Suprapubic skin (tissue), 4 donors: ENCODE measurements at regions not wholly inside any gene's neighbourhood (a gene's known extent, or its start where the extent isn't known, plus 50 kb on each side); places are given as distances from the start of the nearest gene placed in this dataset.

ENCODE experiments used
- DNase-seq, 2 donors: peaks; one replicate each; pipeline ENCODE4 v3.0.0-alpha.2; 2019; ENCODE audit warnings: low spot score in 2 of 2
- H3K27ac ChIP-seq: fragments of 200-600 bp; sonication (generic); one replicate; pipeline ENCODE4 v1.5.1; 2019
- H3K27me3 ChIP-seq: fragments of 200-600 bp; sonication (generic); one replicate; pipeline ENCODE4 v1.5.1; 2019
- H3K36me3 ChIP-seq: fragments of 200-600 bp; sonication (generic); one replicate; pipeline ENCODE4 v1.5.1; 2019
- H3K4me1 ChIP-seq: fragments of 200-600 bp; sonication (generic); one replicate; pipeline ENCODE4 v1.5.1; 2019
- H3K4me3 ChIP-seq: fragments of 200-600 bp; sonication (generic); one replicate; pipeline ENCODE4 v1.5.1; 2019; ENCODE audit warnings: mild to moderate bottlenecking
- H3K9me3 ChIP-seq: fragments of 200-600 bp; sonication (generic); one replicate; pipeline ENCODE4 v1.5.1; 2019
- CTCF ChIP-seq, 2 donors: fragments of 200-600 bp in 1 of 2; fragments of 450-650 bp in 1 of 2; sonication (generic) in 1 of 2; IDR thresholded peaks; one replicate each; pipeline ENCODE4 v1.5.1; 2016 to 2019; ENCODE audit warnings: antibody characterized with exemption in 2 of 2, mild to moderate bottlenecking in 1 of 2, moderate library complexity in 1 of 2
- EP300 ChIP-seq: sonication (generic); formaldehyde crosslinking; IDR thresholded peaks from one replicate; pipeline ENCODE4 v1.6.1; 2017; ENCODE audit warnings: antibody characterized with exemption
- POLR2A ChIP-seq, 2 donors: fragments of 450-650 bp; IDR thresholded peaks; one replicate each; pipeline ENCODE4 v1.6.1; 2017; ENCODE audit warnings: antibody characterized with exemption in 2 of 2, mild to moderate bottlenecking in 2 of 2, moderate library complexity in 2 of 2
- POLR2AphosphoS5 ChIP-seq, 3 donors: sonication (generic); formaldehyde crosslinking; IDR thresholded peaks; one replicate each; pipeline ENCODE4 v1.6.1; 2017; ENCODE audit warnings: antibody characterized with exemption in 3 of 3
- WGBS: methylation state at CpG from one replicate; pipeline ENCODE4 v1.1.5; 2018; 5-methylcytosine and 5-hydroxymethylcytosine counted together

GRCh38 chr2:235348329-235348728, 145.5 kb upstream of the AGAP1 start:
- H3K9me3 ChIP-seq = no peaks in the 10 kb centered on the region
- H3K4me1 ChIP-seq = peaks cover 10% of the 10 kb centered on the region
- DNase-seq = no peak
- no peak for TF ChIP-seq POLR2A (IDR thresholded peaks at IDR 0.05)
- no peak for TF ChIP-seq POLR2AphosphoS5 (IDR thresholded peaks at IDR 0.05)
- TF ChIP-seq CTCF (IDR thresholded peaks at IDR 0.05) = no peak
- no peak for TF ChIP-seq EP300
- no peak overlapping the region for H3K27ac ChIP-seq
- 90% methylated on average over 8 of the region's 8 CpGs for WGBS
- no peaks in the 10 kb centered on the region for H3K36me3 ChIP-seq
- no peak overlapping the region for H3K4me3 ChIP-seq
- H3K27me3 ChIP-seq = peaks cover 7% of the 10 kb centered on the region

DNA sequence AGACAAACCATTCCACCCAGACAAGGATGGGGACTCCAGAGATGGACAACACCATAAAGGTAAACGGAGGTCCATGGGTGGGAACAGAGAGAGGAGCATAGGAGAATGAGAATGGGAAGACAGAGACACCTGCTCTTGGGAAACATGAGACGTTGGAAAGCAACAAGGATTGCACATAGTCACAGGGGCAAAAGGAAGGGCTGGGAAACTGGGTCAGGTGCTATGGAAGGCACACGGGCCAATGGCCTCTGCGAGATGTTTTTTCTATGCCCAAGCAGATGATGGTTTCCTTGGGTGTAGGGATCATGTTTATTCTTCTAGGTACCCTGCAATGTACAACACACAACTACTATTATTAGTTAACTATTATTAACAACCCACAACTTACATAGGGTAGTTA, 143.6 kb upstream of the AGAP1 start:
- Histone ChIP-seq H3K27ac (no peak overlapping the region), H3K27me3 (peaks cover 7% of the 10 kb centered on the region), H3K4me3 (no peak overlapping the region), H3K36me3 (no peaks in the 10 kb centered on the region), H3K9me3 (no peaks in the 10 kb centered on the region), H3K4me1 (no peaks in the 10 kb centered on the region)
- WGBS = 91% methylated on average over 4 of the region's 4 CpGs
- no peak for DNase-seq
- TF ChIP-seq POLR2AphosphoS5 (IDR thresholded peaks at IDR 0.05) (no peak), EP300 (no peak), POLR2A (IDR thresholded peaks at IDR 0.05) (no peak), CTCF (IDR thresholded peaks at IDR 0.05) (no peak)

DNA sequence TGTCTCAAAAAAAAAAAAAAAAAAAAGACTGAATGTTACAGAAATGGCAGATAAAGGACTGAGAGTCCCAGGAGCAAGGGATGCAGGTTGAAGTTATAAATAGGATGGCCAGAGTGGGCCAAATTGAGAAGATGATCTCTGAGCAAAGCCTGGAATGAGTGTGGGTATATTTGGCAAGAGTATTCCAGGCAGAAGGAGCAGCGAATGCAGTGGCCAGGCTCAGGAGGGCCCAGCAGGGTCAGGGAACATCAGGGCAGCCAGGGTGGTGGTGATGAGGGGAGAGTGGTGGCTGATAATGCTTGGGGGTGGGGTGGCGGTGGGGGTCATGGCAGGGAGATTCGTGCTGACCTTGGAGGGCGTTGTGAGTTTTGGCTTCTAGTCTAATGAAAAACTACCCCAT, 141.3 kb upstream of the AGAP1 start:
- TF ChIP-seq CTCF (IDR thresholded peaks at IDR 0.05) = no peak
- no peak for TF ChIP-seq EP300
- TF ChIP-seq POLR2AphosphoS5 (IDR thresholded peaks at IDR 0.05) = no peak
- peaks cover 7% of the 10 kb centered on the region for H3K27me3 ChIP-seq
- no peak for DNase-seq
- no peaks in the 10 kb centered on the region for H3K4me1 ChIP-seq
- no peak overlapping the region for H3K4me3 ChIP-seq
- no peak overlapping the region for H3K27ac ChIP-seq
- H3K9me3 ChIP-seq = no peaks in the 10 kb centered on the region
- H3K36me3 ChIP-seq = no peaks in the 10 kb centered on the region
- WGBS = 78% methylated on average over 4 of the region's 4 CpGs

GRCh38 chr2:235357881-235358280, 136.0 kb upstream of the AGAP1 start:
- Histone ChIP-seq H3K27ac (no peak overlapping the region), H3K4me1 (no peaks in the 10 kb centered on the region), H3K9me3 (no peaks in the 10 kb centered on the region), H3K27me3 (peaks cover 4% of the 10 kb centered on the region), H3K36me3 (no peaks in the 10 kb centered on the region), H3K4me3 (no peak overlapping the region)
- TF ChIP-seq EP300 (no peak), POLR2A (IDR thresholded peaks at IDR 0.05) (no peak), CTCF (IDR thresholded peaks at IDR 0.05) (no peak), POLR2AphosphoS5 (IDR thresholded peaks at IDR 0.05) (no peak)
- 93% methylated on average over 14 of the region's 17 CpGs for WGBS
- DNase-seq = no peak

DNA sequence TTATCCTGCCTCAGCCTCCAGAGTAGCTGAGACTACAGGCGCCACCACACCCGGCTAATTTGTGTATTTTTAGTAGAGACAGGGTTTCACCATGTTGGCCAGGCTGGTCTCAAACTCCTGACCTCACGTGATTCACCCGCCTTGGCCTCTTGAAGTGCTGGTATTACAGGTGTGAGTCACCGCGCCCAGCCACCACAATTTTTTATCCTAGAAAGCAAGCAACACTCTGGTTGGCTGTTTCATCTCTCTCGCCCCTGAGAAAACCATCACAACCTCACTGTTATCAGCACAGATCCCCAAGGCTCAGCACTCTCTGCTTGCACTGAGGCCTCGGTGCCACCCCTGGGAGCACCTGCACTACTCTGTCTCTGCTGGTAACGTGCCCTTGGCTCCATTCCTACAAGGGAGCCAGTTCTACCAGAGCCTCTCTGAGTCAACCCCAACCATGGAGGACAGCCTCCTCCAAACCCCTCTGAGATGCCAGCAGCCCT, 134.8 kb upstream of the AGAP1 start:
- Histone ChIP-seq H3K36me3 (no peaks in the 10 kb centered on the region), H3K4me1 (no peaks in the 10 kb centered on the region), H3K27me3 (peaks cover 7% of the 10 kb centered on the region), H3K9me3 (no peaks in the 10 kb centered on the region), H3K27ac (no peak overlapping the region), H3K4me3 (no peak overlapping the region)
- no peak for DNase-seq
- TF ChIP-seq EP300 = no peak
- no peak for TF ChIP-seq POLR2AphosphoS5 (IDR thresholded peaks at IDR 0.05)
- no peak for TF ChIP-seq CTCF (IDR thresholded peaks at IDR 0.05)
- TF ChIP-seq POLR2A (IDR thresholded peaks at IDR 0.05) = no peak
- WGBS = 89% methylated on average over 9 of the region's 9 CpGs
